ENCODE measurements at regions not wholly inside any gene's neighbourhood (a gene's known extent, or its start where the extent isn't known, plus 50 kb on each side); places are given as distances from the start of the nearest gene placed in this dataset.

DNA sequence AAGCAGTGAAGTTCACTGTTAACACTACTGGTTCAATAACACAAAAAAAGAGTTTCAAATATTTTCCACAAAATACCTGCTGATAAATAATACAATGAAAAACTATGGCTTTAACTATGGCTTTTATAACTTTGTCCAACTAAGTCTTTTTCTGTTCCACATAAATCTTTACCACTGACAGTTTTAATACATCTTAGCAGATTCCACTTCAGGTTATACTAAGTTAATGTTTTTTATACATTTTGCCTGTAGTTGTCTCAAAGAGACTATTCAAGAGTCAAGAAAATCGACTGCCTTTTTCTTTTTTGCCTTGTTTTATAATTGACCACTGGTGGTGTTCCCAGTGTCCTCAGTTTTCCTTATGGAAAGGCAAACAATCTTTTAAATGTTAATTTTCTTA is 379.7 kb upstream of the PMFBP1 start:
- intact Hi-C loops (cut with DNase I), result no loop called here
- H3K27ac ChIP-seq, result no peak overlapping the region
- no peak overlapping the region for H3K4me3 ChIP-seq
- no peaks in the 10 kb centered on the region for H3K9me3 ChIP-seq
- no peaks in the 10 kb centered on the region for H3K4me1 ChIP-seq
- no peaks in the 10 kb centered on the region for H3K36me3 ChIP-seq
- TF ChIP-seq, protein P1, sequence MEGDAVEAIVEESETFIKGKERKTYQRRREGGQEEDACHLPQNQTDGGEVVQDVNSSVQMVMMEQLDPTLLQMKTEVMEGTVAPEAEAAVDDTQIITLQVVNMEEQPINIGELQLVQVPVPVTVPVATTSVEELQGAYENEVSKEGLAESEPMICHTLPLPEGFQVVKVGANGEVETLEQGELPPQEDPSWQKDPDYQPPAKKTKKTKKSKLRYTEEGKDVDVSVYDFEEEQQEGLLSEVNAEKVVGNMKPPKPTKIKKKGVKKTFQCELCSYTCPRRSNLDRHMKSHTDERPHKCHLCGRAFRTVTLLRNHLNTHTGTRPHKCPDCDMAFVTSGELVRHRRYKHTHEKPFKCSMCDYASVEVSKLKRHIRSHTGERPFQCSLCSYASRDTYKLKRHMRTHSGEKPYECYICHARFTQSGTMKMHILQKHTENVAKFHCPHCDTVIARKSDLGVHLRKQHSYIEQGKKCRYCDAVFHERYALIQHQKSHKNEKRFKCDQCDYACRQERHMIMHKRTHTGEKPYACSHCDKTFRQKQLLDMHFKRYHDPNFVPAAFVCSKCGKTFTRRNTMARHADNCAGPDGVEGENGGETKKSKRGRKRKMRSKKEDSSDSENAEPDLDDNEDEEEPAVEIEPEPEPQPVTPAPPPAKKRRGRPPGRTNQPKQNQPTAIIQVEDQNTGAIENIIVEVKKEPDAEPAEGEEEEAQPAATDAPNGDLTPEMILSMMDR (IDR thresholded peaks at IDR 0.05), result no peak
- TF ChIP-seq POLR2A (IDR thresholded peaks at IDR 0.05), result no peak
- no peaks in the 10 kb centered on the region for H3K27me3 ChIP-seq
- no peak for ATAC-seq
- WGBS (ENCODE audit: insufficient coverage, low coverage, low lambda C conversion rate, missing lambda C conversion rate), result 55% methylated on average over 1 of the region's 1 CpG
- DNase-seq, result no peak

DNA sequence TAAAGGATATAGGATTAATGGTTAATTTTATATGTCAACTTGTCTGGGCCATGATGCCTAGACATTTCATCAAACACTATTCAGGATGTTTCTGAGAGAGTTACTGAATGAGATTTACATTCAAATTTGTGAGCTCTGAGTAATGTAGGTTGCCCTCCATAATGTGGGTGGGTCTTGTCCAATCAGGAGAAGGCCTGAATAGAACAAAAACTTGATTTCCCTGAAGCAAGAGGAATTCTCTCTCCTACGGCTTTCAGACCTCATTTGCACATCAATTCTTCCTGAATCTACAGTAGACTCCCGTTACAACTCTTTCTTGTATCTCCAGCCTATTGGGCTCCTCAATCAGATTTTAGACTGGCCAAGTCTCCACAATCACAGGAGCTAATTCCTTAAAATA is 377.9 kb upstream of the PMFBP1 start:
- no peaks in the 10 kb centered on the region for H3K27me3 ChIP-seq
- TF ChIP-seq, protein P1 (IDR thresholded peaks at IDR 0.05), result no peak
- TF ChIP-seq POLR2A (IDR thresholded peaks at IDR 0.05), result no peak
- no peak for ATAC-seq
- no peaks in the 10 kb centered on the region for H3K9me3 ChIP-seq
- intact Hi-C loops (cut with DNase I), result no loop called here
- no peaks in the 10 kb centered on the region for H3K4me1 ChIP-seq
- H3K36me3 ChIP-seq, result no peaks in the 10 kb centered on the region
- no peak overlapping the region for H3K4me3 ChIP-seq
- WGBS (ENCODE audit: insufficient coverage, low coverage, low lambda C conversion rate, missing lambda C conversion rate), result no CpG with 5 or more reads among the region's 2 CpGs
- H3K27ac ChIP-seq, result no peak overlapping the region
- DNase-seq, result no peak

DNA sequence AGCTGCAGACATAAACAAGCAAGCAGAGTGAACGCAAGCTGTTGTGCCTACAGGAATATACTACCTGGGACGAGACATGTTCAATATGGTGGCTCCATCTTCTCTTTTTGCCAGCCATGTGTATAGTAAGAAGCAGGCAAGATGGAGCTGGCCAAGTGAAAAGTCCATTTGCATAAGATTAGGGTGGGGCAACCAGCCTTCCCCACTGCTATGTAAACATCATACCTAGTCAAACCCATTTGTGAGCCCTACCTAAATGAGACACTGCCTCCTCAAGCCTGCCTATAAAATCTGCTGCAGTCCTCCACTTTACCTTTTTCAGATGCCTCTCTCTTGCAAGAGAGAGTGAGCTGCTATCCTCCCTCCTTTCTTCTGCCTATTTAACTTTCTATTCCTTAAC is 370.1 kb upstream of the PMFBP1 start:
- ATAC-seq, result no peak
- Histone ChIP-seq H3K4me1 (no peaks in the 10 kb centered on the region), H3K36me3 (no peaks in the 10 kb centered on the region), H3K9me3 (no peaks in the 10 kb centered on the region), H3K27me3 (no peaks in the 10 kb centered on the region), H3K4me3 (no peak overlapping the region), H3K27ac (no peak overlapping the region)
- no peak for DNase-seq
- no peak for TF ChIP-seq POLR2A (IDR thresholded peaks at IDR 0.05)
- TF ChIP-seq, protein P1 (IDR thresholded peaks at IDR 0.05), result no peak
- intact Hi-C loops (cut with DNase I), result no loop called here
- 91% methylated on average over 2 of the region's 2 CpGs for WGBS (ENCODE audit: insufficient coverage, low coverage, low lambda C conversion rate, missing lambda C conversion rate)

DNA sequence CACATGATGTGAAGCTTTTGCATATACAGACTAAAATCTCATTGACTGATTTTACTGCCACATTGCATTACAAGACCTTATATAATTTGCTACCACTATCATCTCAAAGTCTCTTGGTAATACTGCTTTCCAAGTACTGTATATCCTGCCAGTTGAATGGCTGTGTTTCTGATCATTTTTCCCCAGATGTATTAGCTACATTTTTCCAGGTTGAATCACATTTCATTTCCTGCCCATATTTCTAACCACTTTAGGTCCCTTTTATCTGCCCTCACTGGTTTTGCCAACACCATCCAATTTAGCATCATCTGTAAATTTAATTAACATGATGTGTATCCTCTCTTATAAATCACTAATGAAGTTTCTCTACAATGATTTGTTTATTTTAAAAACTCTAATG is 365.7 kb upstream of the PMFBP1 start:
- Histone ChIP-seq H3K9me3 (no peaks in the 10 kb centered on the region), H3K36me3 (no peaks in the 10 kb centered on the region), H3K27ac (no peak overlapping the region), H3K27me3 (no peaks in the 10 kb centered on the region), H3K4me1 (no peaks in the 10 kb centered on the region), H3K4me3 (no peak overlapping the region)
- DNase-seq (no peak), ATAC-seq (no peak)
- intact Hi-C loops (cut with DNase I), result no loop called here
- TF ChIP-seq, protein P1 (IDR thresholded peaks at IDR 0.05), result no peak
- no peak for TF ChIP-seq POLR2A (IDR thresholded peaks at IDR 0.05)

DNA sequence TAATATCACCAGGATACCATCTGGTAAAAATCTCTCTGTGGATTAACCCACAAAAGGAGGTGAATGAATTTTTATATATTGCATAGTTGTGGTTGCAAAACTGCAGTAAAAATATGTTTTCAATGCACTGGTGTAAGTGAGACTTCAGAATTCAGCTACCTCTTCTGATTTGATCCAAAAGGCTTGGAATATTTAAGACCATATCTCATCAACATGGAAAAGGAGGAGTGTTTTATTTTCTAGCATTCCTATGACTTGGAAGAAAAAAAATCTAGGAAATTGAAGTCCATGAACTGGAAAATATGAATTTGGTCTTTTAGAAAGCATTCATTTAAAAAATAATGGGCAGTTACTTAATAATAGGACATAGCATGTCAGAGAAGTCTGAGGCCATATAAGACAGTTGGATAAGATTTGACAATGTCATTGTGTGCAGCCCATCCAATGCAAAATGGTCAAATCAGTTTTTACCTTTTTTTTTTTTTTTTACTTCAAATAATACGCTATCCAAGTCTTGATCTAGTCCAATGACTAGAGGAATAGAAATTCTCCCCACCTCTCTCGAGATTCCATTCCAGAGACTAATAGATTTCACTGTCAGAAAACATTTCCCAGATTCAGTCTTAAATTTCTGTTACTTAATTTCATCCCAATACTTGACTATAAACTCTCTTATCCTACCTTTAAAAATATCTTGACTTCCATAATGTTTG is 364.9 kb upstream of the PMFBP1 start:
- DNase-seq (no peak), ATAC-seq (no peak)
- Histone ChIP-seq H3K4me1 (no peaks in the 10 kb centered on the region), H3K27ac (no peak overlapping the region), H3K27me3 (no peaks in the 10 kb centered on the region), H3K36me3 (no peaks in the 10 kb centered on the region), H3K9me3 (no peaks in the 10 kb centered on the region), H3K4me3 (no peak overlapping the region)
- intact Hi-C loops (cut with DNase I), result no loop called here
- 82% methylated on average over 2 of the region's 2 CpGs for WGBS (ENCODE audit: insufficient coverage, low coverage, low lambda C conversion rate, missing lambda C conversion rate)
- TF ChIP-seq, protein P1 (IDR thresholded peaks at IDR 0.05), result no peak
- no peak for TF ChIP-seq POLR2A (IDR thresholded peaks at IDR 0.05)

All from right lobe of liver (tissue), 6 donors.